HG03097 (cell line): ENCODE measurements at regions not wholly inside any gene's neighbourhood (a gene's known extent, or its start where the extent isn't known, plus 50 kb on each side); places are given as distances from the start of the nearest gene placed in this dataset.
"Not testable (repeated sequence)": the region's sequence is repeated elsewhere in the genome, so short reads cannot be mapped to it uniquely, and the experiment has no call there.

ENCODE experiments used
- ATAC-seq: cut with Tn5 transposase; IDR thresholded peaks from one replicate; pipeline ENCODE4 v1.9.1; 2021; ENCODE audit not compliant: unreplicated experiment, low FRiP score

- ATAC-seq: no peak
These were observed 116.4 kb downstream of the SLC17A6 start for GRCh38 chr11:22454461-22455090.

GRCh38 chr11:22449441-22449840 is 111.3 kb downstream of the SLC17A6 start:
- no peak for ATAC-seq

GRCh38 chr11:22444076-22444475 is 105.9 kb downstream of the SLC17A6 start:
- no peak for ATAC-seq

- no peak for ATAC-seq
These were observed 103.7 kb downstream of the SLC17A6 start for GRCh38 chr11:22441831-22442230.

- ATAC-seq: not testable (repeated sequence)
These were observed 97.4 kb downstream of the SLC17A6 start for GRCh38 chr11:22435582-22435981.

GRCh38 chr11:22433517-22433916 is 95.3 kb downstream of the SLC17A6 start:
- ATAC-seq: no peak

- no peak for ATAC-seq
These were observed 94.9 kb downstream of the SLC17A6 start for GRCh38 chr11:22433094-22433455.

GRCh38 chr11:22432291-22433093 is 94.3 kb downstream of the SLC17A6 start:
- ATAC-seq: no peak

- no peak for ATAC-seq
These were observed 92.9 kb downstream of the SLC17A6 start for GRCh38 chr11:22431106-22431505.

GRCh38 chr11:22430639-22431038 is 92.5 kb downstream of the SLC17A6 start:
- ATAC-seq: no peak

- ATAC-seq: no peak
These were observed 92.0 kb downstream of the SLC17A6 start for GRCh38 chr11:22430141-22430541.
